Subcutaneous abdominal adipose tissue (tissue), 5 donors: ENCODE measurements at regions not wholly inside any gene's neighbourhood (a gene's known extent, or its start where the extent isn't known, plus 50 kb on each side); places are given as distances from the start of the nearest gene placed in this dataset.

Experiments used
- H3K27ac ChIP-seq: one replicate; pipeline ENCODE4 v1.7.0; 2013; ENCODE audit warnings: low read depth, mild to moderate bottlenecking, inconsistent platforms, low read length, moderate library complexity
- H3K27me3 ChIP-seq, 5 donors: one replicate each; pipeline ENCODE4 v1.7.0; 2013; ENCODE audit warnings: low read length in 5 of 5, inconsistent platforms in 1 of 5; ENCODE audit not compliant: control insufficient read depth in 5 of 5, insufficient read depth in 4 of 5
- H3K36me3 ChIP-seq, 5 donors: one replicate each; pipeline ENCODE4 v1.7.0; 2013; ENCODE audit warnings: low read length in 5 of 5; ENCODE audit not compliant: control insufficient read depth in 5 of 5, insufficient read depth in 5 of 5
- H3K4me1 ChIP-seq, 5 donors: one replicate each; pipeline ENCODE4 v1.7.0; 2013; ENCODE audit warnings: low read length in 5 of 5, mild to moderate bottlenecking in 3 of 5, moderate library complexity in 1 of 5; ENCODE audit not compliant: control insufficient read depth in 5 of 5, insufficient read depth in 5 of 5
- H3K4me3 ChIP-seq, 5 donors: one replicate each; pipeline ENCODE4 v1.7.0; 2013; ENCODE audit warnings: low read length in 5 of 5, low read depth in 1 of 5
- H3K9ac ChIP-seq, 5 donors: one replicate each; pipeline ENCODE4 v1.7.0; 2013; ENCODE audit warnings: low read length in 5 of 5, mild to moderate bottlenecking in 4 of 5, moderate library complexity in 3 of 5
- H3K9me3 ChIP-seq, 5 donors: one replicate each; pipeline ENCODE4 v1.7.0; 2013; ENCODE audit warnings: low read length in 5 of 5; ENCODE audit not compliant: control insufficient read depth in 5 of 5
- donor health status: healthy.
- donor health status: healthy.
- donor health status: healthy.
- donor health status: healthy.
- donor health status: healthy.

- Histone ChIP-seq H3K27ac (no peak overlapping the region), H3K9ac (no peak overlapping the region), H3K4me3 (no peak overlapping the region), H3K4me1 (no peaks in the 10 kb centered on the region), H3K27me3 (no peaks in the 10 kb centered on the region), H3K9me3 (peaks cover 0 to 9% (median 4%) of the 10 kb centered on the region in 5 donors), H3K36me3 (no peaks in the 10 kb centered on the region)
Measured at GRCh38 chr2:149920389-149920788, 332.8 kb upstream of the MMADHC start.

- Histone ChIP-seq H3K9me3 (peaks cover 0 to 2% (median 0%) of the 10 kb centered on the region in 5 donors), H3K4me3 (no peak overlapping the region), H3K27ac (no peak overlapping the region), H3K9ac (no peak overlapping the region), H3K27me3 (no peaks in the 10 kb centered on the region), H3K36me3 (no peaks in the 10 kb centered on the region), H3K4me1 (no peaks in the 10 kb centered on the region)
Measured at GRCh38 chr2:149915151-149915550, 327.6 kb upstream of the MMADHC start.

- Histone ChIP-seq H3K4me3 (no peak overlapping the region), H3K9ac (no peak overlapping the region), H3K36me3 (no peaks in the 10 kb centered on the region), H3K9me3 (no peaks in the 10 kb centered on the region), H3K27ac (no peak overlapping the region), H3K4me1 (no peaks in the 10 kb centered on the region), H3K27me3 (no peaks in the 10 kb centered on the region)
Measured at GRCh38 chr2:149908726-149909683, 321.4 kb upstream of the MMADHC start.

- Histone ChIP-seq H3K9me3 (no peaks in the 10 kb centered on the region), H3K36me3 (no peaks in the 10 kb centered on the region), H3K4me1 (peaks cover 0 to 5% (median 4%) of the 10 kb centered on the region in 5 donors), H3K27me3 (no peaks in the 10 kb centered on the region), H3K4me3 (no peak overlapping the region), H3K9ac (no peak overlapping the region), H3K27ac (no peak overlapping the region)
Measured at GRCh38 chr2:149906886-149907285, 319.3 kb upstream of the MMADHC start.

GRCh38 chr2:149904352-149905175, 317.0 kb upstream of the MMADHC start:
- peaks cover 0 to 7% (median 5%) of the 10 kb centered on the region in 5 donors for H3K4me1 ChIP-seq
- H3K9me3 ChIP-seq = no peaks in the 10 kb centered on the region
- no peaks in the 10 kb centered on the region for H3K27me3 ChIP-seq
- H3K4me3 ChIP-seq = no peak overlapping the region
- no peak overlapping the region for H3K27ac ChIP-seq
- H3K36me3 ChIP-seq = no peaks in the 10 kb centered on the region
- H3K9ac ChIP-seq = no peak overlapping the region

DNA sequence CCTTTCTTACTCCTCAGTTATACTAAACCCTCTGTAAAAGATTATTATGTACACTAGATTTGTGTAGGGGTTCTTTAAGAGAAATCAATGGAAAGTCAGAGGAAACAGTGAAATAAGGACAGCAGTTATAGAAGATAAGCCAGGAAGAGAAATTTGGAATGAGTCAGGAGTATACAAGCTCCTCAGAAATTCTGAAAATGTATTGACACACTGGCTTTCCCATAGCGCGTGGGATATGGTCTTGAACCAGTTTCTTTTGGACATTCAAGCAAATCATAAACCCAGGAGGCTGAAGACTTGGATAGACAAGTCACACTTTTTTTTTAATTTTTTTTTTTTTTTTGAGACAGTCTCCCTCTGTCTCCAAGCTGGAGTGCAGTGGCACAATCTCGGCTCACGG, 316.1 kb upstream of the MMADHC start:
- no peaks in the 10 kb centered on the region for H3K9me3 ChIP-seq
- no peak overlapping the region for H3K27ac ChIP-seq
- no peaks in the 10 kb centered on the region for H3K27me3 ChIP-seq
- H3K4me1 ChIP-seq = peaks cover 0 to 7% (median 5%) of the 10 kb centered on the region in 5 donors
- no peak overlapping the region for H3K4me3 ChIP-seq
- no peak overlapping the region for H3K9ac ChIP-seq
- H3K36me3 ChIP-seq = no peaks in the 10 kb centered on the region

- no peak overlapping the region for H3K9ac ChIP-seq
- no peak overlapping the region for H3K27ac ChIP-seq
- H3K9me3 ChIP-seq = no peaks in the 10 kb centered on the region
- H3K36me3 ChIP-seq = no peaks in the 10 kb centered on the region
- H3K4me3 ChIP-seq = no peak overlapping the region
- no peaks in the 10 kb centered on the region for H3K27me3 ChIP-seq
- peaks cover 0 to 7% (median 5%) of the 10 kb centered on the region in 5 donors for H3K4me1 ChIP-seq
Measured at GRCh38 chr2:149902081-149902480, 314.5 kb upstream of the MMADHC start.

GRCh38 chr2:149901231-149901859, 313.8 kb upstream of the MMADHC start:
- Histone ChIP-seq H3K27ac (no peak overlapping the region), H3K27me3 (no peaks in the 10 kb centered on the region), H3K4me1 (peaks cover 0 to 7% (median 5%) of the 10 kb centered on the region in 5 donors), H3K36me3 (no peaks in the 10 kb centered on the region), H3K4me3 (no peak overlapping the region), H3K9ac (no peak overlapping the region), H3K9me3 (no peaks in the 10 kb centered on the region)

- no peak overlapping the region for H3K9ac ChIP-seq
- no peaks in the 10 kb centered on the region for H3K27me3 ChIP-seq
- H3K4me3 ChIP-seq = no peak overlapping the region
- H3K27ac ChIP-seq = no peak overlapping the region
- H3K36me3 ChIP-seq = no peaks in the 10 kb centered on the region
- no peaks in the 10 kb centered on the region for H3K9me3 ChIP-seq
- H3K4me1 ChIP-seq = peaks cover 0 to 7% (median 5%) of the 10 kb centered on the region in 5 donors
Measured at GRCh38 chr2:149899390-149899789, 311.8 kb upstream of the MMADHC start.
